Activated CD4-positive, alpha-beta memory T cell treated with anti-CD3 and anti-CD28 coated beads for 36 hours (primary cell): ENCODE measurements at regions not wholly inside any gene's neighbourhood (a gene's known extent, or its start where the extent isn't known, plus 50 kb on each side); places are given as distances from the start of the nearest gene placed in this dataset.

Experiments
- CTCF ChIA-PET: fragments of 350-600 bp; sonication (Branson Sonifier 250); formaldehyde crosslinking; loops from one replicate; lab custom pipeline; 2021; ENCODE audit warnings: antibody characterized with exemption, inconsistent platforms; lab: Charles Lee
- POLR2A ChIA-PET: fragments of 350-600 bp; sonication (Branson Sonifier 250); formaldehyde crosslinking; loops from one replicate; lab custom pipeline; 2021; ENCODE audit warnings: antibody characterized with exemption; lab: Charles Lee
- DNase-seq: peaks from one replicate; pipeline ENCODE4 v3.0.0-alpha.2; 2020
- H3K27ac Mint-ChIP-seq: one replicate; pipeline ENCODE4 v1.8.0; 2021; ENCODE audit warnings: mixed read lengths
- H3K27me3 Mint-ChIP-seq: one replicate; pipeline ENCODE4 v1.8.0; 2021; ENCODE audit warnings: mixed read lengths
- H3K36me3 Mint-ChIP-seq: one replicate; pipeline ENCODE4 v1.8.0; 2021; ENCODE audit warnings: mixed read lengths
- H3K4me1 Mint-ChIP-seq: one replicate; pipeline ENCODE4 v1.8.0; 2021; ENCODE audit warnings: low read depth, mixed read lengths
- H3K4me3 Mint-ChIP-seq: one replicate; pipeline ENCODE4 v1.8.0; 2021; ENCODE audit warnings: mild to moderate bottlenecking, mixed read lengths
- H3K9me3 Mint-ChIP-seq: one replicate; pipeline ENCODE4 v1.8.0; 2021; ENCODE audit warnings: mixed read lengths
- intact Hi-C: fragments of 100-400 bp; cut with micrococcal nuclease; formaldehyde crosslinking; loops from one replicate; pipeline ENCODE4 v1.15.1; 2023

GRCh38 chr5:73256862-73257261, 83.9 kb downstream of the TMEM174 start:
- no peak for DNase-seq
- intact Hi-C loops, result no loop called here
- no peak overlapping the region for H3K4me3 Mint-ChIP-seq
- CTCF ChIA-PET, result no interaction called here
- H3K4me1 Mint-ChIP-seq, result no peaks in the 10 kb centered on the region
- no peaks in the 10 kb centered on the region for H3K36me3 Mint-ChIP-seq
- POLR2A ChIA-PET, result no interaction called here
- peaks cover 2% of the 10 kb centered on the region for H3K9me3 Mint-ChIP-seq
- H3K27me3 Mint-ChIP-seq, result peaks cover 42% of the 10 kb centered on the region
- H3K27ac Mint-ChIP-seq, result no peak overlapping the region

- POLR2A ChIA-PET, result no interaction called here
- Mint-ChIP-seq H3K4me3 (no peak overlapping the region), H3K9me3 (peaks cover 2% of the 10 kb centered on the region), H3K4me1 (no peaks in the 10 kb centered on the region), H3K27me3 (peaks cover 42% of the 10 kb centered on the region), H3K27ac (no peak overlapping the region), H3K36me3 (no peaks in the 10 kb centered on the region)
- intact Hi-C loops, result no loop called here
- CTCF ChIA-PET, result no interaction called here
- no peak for DNase-seq
These were observed 83.5 kb downstream of the TMEM174 start for GRCh38 chr5:73256462-73256861.

GRCh38 chr5:73256012-73256411, 83.0 kb downstream of the TMEM174 start:
- peaks cover 41% of the 10 kb centered on the region for H3K27me3 Mint-ChIP-seq
- CTCF ChIA-PET, result no interaction called here
- no peaks in the 10 kb centered on the region for H3K4me1 Mint-ChIP-seq
- intact Hi-C loops, result no loop called here
- no peaks in the 10 kb centered on the region for H3K36me3 Mint-ChIP-seq
- peaks cover 2% of the 10 kb centered on the region for H3K9me3 Mint-ChIP-seq
- no peak for DNase-seq
- H3K27ac Mint-ChIP-seq, result no peak overlapping the region
- POLR2A ChIA-PET, result no interaction called here
- H3K4me3 Mint-ChIP-seq, result no peak overlapping the region

GRCh38 chr5:73254642-73255041, 81.6 kb downstream of the TMEM174 start:
- no peaks in the 10 kb centered on the region for H3K36me3 Mint-ChIP-seq
- H3K4me1 Mint-ChIP-seq, result no peaks in the 10 kb centered on the region
- H3K27me3 Mint-ChIP-seq, result peaks cover 53% of the 10 kb centered on the region
- ChIA-PET CTCF (no interaction called here), POLR2A (no interaction called here)
- peaks cover 2% of the 10 kb centered on the region for H3K9me3 Mint-ChIP-seq
- no peak for DNase-seq
- H3K4me3 Mint-ChIP-seq, result no peak overlapping the region
- H3K27ac Mint-ChIP-seq, result no peak overlapping the region
- intact Hi-C loops, result no loop called here

GRCh38 chr5:73253047-73253660, 80.2 kb downstream of the TMEM174 start:
- intact Hi-C loops, result no loop called here
- no peak overlapping the region for H3K27ac Mint-ChIP-seq

GRCh38 chr5:73250645-73251044, 77.7 kb downstream of the TMEM174 start:
- ChIA-PET CTCF (no interaction called here), POLR2A (no interaction called here)
- Mint-ChIP-seq H3K9me3 (no peaks in the 10 kb centered on the region), H3K4me3 (no peak overlapping the region), H3K36me3 (no peaks in the 10 kb centered on the region), H3K27ac (no peak overlapping the region), H3K27me3 (peaks cover 63% of the 10 kb centered on the region), H3K4me1 (peaks cover 3% of the 10 kb centered on the region)
- no peak for DNase-seq
- intact Hi-C loops, result no loop called here

More at GRCh38 chr5:73253047-73253660, 80.2 kb downstream of the TMEM174 start:
- CTCF ChIA-PET, result no interaction called here
- no peak for DNase-seq
- peaks cover 2% of the 10 kb centered on the region for H3K9me3 Mint-ChIP-seq
- H3K4me1 Mint-ChIP-seq, result no peaks in the 10 kb centered on the region
- no peaks in the 10 kb centered on the region for H3K36me3 Mint-ChIP-seq
- peaks cover 52% of the 10 kb centered on the region for H3K27me3 Mint-ChIP-seq
- POLR2A ChIA-PET, result no interaction called here
- H3K4me3 Mint-ChIP-seq, result no peak overlapping the region

GRCh38 chr5:73242735-73243134, 69.7 kb downstream of the TMEM174 start:
- no peak for DNase-seq
- Mint-ChIP-seq H3K4me3 (no peak overlapping the region), H3K4me1 (peaks cover 3% of the 10 kb centered on the region), H3K9me3 (no peaks in the 10 kb centered on the region), H3K27me3 (peaks cover 29% of the 10 kb centered on the region), H3K36me3 (no peaks in the 10 kb centered on the region), H3K27ac (no peak overlapping the region)
- CTCF ChIA-PET, result no interaction called here
- intact Hi-C loops, result no loop called here
- POLR2A ChIA-PET, result no interaction called here

- ChIA-PET POLR2A (no interaction called here), CTCF (no interaction called here)
- no peaks in the 10 kb centered on the region for H3K36me3 Mint-ChIP-seq
- peaks cover 29% of the 10 kb centered on the region for H3K27me3 Mint-ChIP-seq
- no peak overlapping the region for H3K4me3 Mint-ChIP-seq
- intact Hi-C loops, result no loop called here
- H3K27ac Mint-ChIP-seq, result no peak overlapping the region
- H3K9me3 Mint-ChIP-seq, result no peaks in the 10 kb centered on the region
- H3K4me1 Mint-ChIP-seq, result peaks cover 3% of the 10 kb centered on the region
- DNase-seq, result no peak
These were observed 65.9 kb downstream of the TMEM174 start for GRCh38 chr5:73238873-73239272.

- ChIA-PET POLR2A (no interaction called here), CTCF (no interaction called here)
- H3K27ac Mint-ChIP-seq, result no peak overlapping the region
- H3K4me3 Mint-ChIP-seq, result no peak overlapping the region
- intact Hi-C loops, result no loop called here
- no peaks in the 10 kb centered on the region for H3K9me3 Mint-ChIP-seq
- peaks cover 21% of the 10 kb centered on the region for H3K4me1 Mint-ChIP-seq
- H3K36me3 Mint-ChIP-seq, result no peaks in the 10 kb centered on the region
- DNase-seq, result no peak
- H3K27me3 Mint-ChIP-seq, result peaks cover 40% of the 10 kb centered on the region
These were observed 63.6 kb downstream of the TMEM174 start for GRCh38 chr5:73236541-73237128.

- no peaks in the 10 kb centered on the region for H3K9me3 Mint-ChIP-seq
- no peaks in the 10 kb centered on the region for H3K36me3 Mint-ChIP-seq
- POLR2A ChIA-PET, result no interaction called here
- no peak overlapping the region for H3K4me3 Mint-ChIP-seq
- intact Hi-C loops, result loop anchor here (1.0 kb wide), 1 partner anchor 67 kb away; no protein-coding TSS in a partner anchor
- CTCF ChIA-PET, result interaction anchor here (1.6 kb wide), 1 partner anchor 18 kb away, joined by 4 read pairs; no protein-coding TSS in a partner anchor
- no peak for DNase-seq
- no peak overlapping the region for H3K27ac Mint-ChIP-seq
- H3K27me3 Mint-ChIP-seq, result peaks cover 56% of the 10 kb centered on the region
- peaks cover 23% of the 10 kb centered on the region for H3K4me1 Mint-ChIP-seq
These were observed 61.2 kb downstream of the TMEM174 start for GRCh38 chr5:73234204-73234555.

- Mint-ChIP-seq H3K27ac (no peak overlapping the region), H3K27me3 (peaks cover 59% of the 10 kb centered on the region), H3K36me3 (no peaks in the 10 kb centered on the region), H3K4me1 (peaks cover 23% of the 10 kb centered on the region), H3K9me3 (no peaks in the 10 kb centered on the region), H3K4me3 (no peak overlapping the region)
- POLR2A ChIA-PET, result no interaction called here
- no peak for DNase-seq
- CTCF ChIA-PET, result interaction anchor here (1.6 kb wide), 1 partner anchor 17 kb away, joined by 4 read pairs; no protein-coding TSS in a partner anchor
- intact Hi-C loops, result loop anchor here (1.0 to 2.0 kb wide), 2 partner anchors 68 to 215 kb away; partner anchors contain the start of gene FOXD1
These were observed 60.6 kb downstream of the TMEM174 start for GRCh38 chr5:73233461-73234203.

GRCh38 chr5:73233053-73233460, 60.1 kb downstream of the TMEM174 start:
- ChIA-PET CTCF (interaction anchor here (1.2 kb wide), 1 partner anchor 18 kb away, joined by 3 read pairs; no protein-coding TSS in a partner anchor), POLR2A (no interaction called here)
- no peaks in the 10 kb centered on the region for H3K36me3 Mint-ChIP-seq
- DNase-seq, result no peak
- H3K4me3 Mint-ChIP-seq, result no peak overlapping the region
- no peak overlapping the region for H3K27ac Mint-ChIP-seq
- peaks cover 23% of the 10 kb centered on the region for H3K4me1 Mint-ChIP-seq
- H3K27me3 Mint-ChIP-seq, result peaks cover 64% of the 10 kb centered on the region
- intact Hi-C loops, result loop anchor here (2.0 kb wide), 1 partner anchor 216 kb away; the partner anchor contains the start of gene FOXD1
- H3K9me3 Mint-ChIP-seq, result no peaks in the 10 kb centered on the region
